ENCODE measurements at regions not wholly inside any gene's neighbourhood (a gene's known extent, or its start where the extent isn't known, plus 50 kb on each side); places are given as distances from the start of the nearest gene placed in this dataset.

DNA sequence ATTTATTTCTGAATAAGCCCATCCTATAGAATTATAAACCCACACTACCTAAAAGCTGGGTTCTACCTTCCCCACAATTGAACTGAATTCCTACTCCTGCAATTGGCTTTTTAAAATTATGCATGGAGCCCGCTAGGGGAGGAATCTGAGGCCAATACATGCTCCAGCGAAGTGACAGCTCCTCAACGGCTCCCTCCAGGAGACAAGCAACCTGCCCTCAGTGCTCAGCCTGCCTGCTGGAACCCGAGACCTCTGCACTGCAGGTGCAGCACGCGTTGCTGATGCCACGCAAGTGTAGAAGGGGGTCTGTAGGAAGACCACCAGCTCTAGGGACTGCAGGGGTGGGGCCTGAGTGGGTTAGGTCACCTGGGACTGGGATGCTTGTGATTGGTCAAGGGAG lies 170.2 kb upstream of the CDYL start:
- TF ChIP-seq, protein P1, sequence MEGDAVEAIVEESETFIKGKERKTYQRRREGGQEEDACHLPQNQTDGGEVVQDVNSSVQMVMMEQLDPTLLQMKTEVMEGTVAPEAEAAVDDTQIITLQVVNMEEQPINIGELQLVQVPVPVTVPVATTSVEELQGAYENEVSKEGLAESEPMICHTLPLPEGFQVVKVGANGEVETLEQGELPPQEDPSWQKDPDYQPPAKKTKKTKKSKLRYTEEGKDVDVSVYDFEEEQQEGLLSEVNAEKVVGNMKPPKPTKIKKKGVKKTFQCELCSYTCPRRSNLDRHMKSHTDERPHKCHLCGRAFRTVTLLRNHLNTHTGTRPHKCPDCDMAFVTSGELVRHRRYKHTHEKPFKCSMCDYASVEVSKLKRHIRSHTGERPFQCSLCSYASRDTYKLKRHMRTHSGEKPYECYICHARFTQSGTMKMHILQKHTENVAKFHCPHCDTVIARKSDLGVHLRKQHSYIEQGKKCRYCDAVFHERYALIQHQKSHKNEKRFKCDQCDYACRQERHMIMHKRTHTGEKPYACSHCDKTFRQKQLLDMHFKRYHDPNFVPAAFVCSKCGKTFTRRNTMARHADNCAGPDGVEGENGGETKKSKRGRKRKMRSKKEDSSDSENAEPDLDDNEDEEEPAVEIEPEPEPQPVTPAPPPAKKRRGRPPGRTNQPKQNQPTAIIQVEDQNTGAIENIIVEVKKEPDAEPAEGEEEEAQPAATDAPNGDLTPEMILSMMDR (IDR thresholded peaks at IDR 0.05), result no peak
- TF ChIP-seq POLR2A (IDR thresholded peaks at IDR 0.05), result no peak
